Omental fat pad (tissue), 3 donors: ENCODE measurements at regions not wholly inside any gene's neighbourhood (a gene's known extent, or its start where the extent isn't known, plus 50 kb on each side); places are given as distances from the start of the nearest gene placed in this dataset.

Experiments
- ATAC-seq: fragments of 150-250 bp; one replicate; pipeline ENCODE4 v1.9.1; 2016; ENCODE audit warnings: mild to moderate bottlenecking, moderate library complexity; ENCODE audit not compliant: low FRiP score
- DNase-seq: peaks from one replicate; pipeline ENCODE4 v3.0.0-alpha.2; 2019; ENCODE audit warnings: low spot score
- CTCF ChIP-seq, 3 donors: fragments of 450-650 bp; IDR thresholded peaks; one replicate each; pipeline ENCODE4 v1.5.1; 2016 to 2017; ENCODE audit warnings: antibody characterized with exemption in 3 of 3, mild to moderate bottlenecking in 3 of 3, moderate library complexity in 2 of 3

- no peak for ATAC-seq
- TF ChIP-seq CTCF (IDR thresholded peaks at IDR 0.05), result no peak
- no peak for DNase-seq
Measured at GRCh38 chr2:223155956-223156355, 104.0 kb downstream of the KCNE4 start.

GRCh38 chr2:223161873-223162458, 110.0 kb downstream of the KCNE4 start:
- no peak for TF ChIP-seq CTCF (IDR thresholded peaks at IDR 0.05)
- DNase-seq (no peak), ATAC-seq (no peak)

GRCh38 chr2:223165423-223166214, 113.6 kb downstream of the KCNE4 start:
- DNase-seq, result no peak
- ATAC-seq, result no peak
- no peak for TF ChIP-seq CTCF (IDR thresholded peaks at IDR 0.05)

GRCh38 chr2:223166215-223166493, 114.2 kb downstream of the KCNE4 start:
- no peak for ATAC-seq
- DNase-seq, result no peak
- TF ChIP-seq CTCF (IDR thresholded peaks at IDR 0.05), result no peak

- ATAC-seq (no peak), DNase-seq (no peak)
- no peak for TF ChIP-seq CTCF (IDR thresholded peaks at IDR 0.05)
Measured at GRCh38 chr2:223166983-223167650, 115.1 kb downstream of the KCNE4 start.

GRCh38 chr2:223169830-223170605, 118.0 kb downstream of the KCNE4 start:
- no peak for TF ChIP-seq CTCF (IDR thresholded peaks at IDR 0.05)
- DNase-seq, result no peak

More at GRCh38 chr2:223169830-223170605, 118.0 kb downstream of the KCNE4 start:
- no peak for ATAC-seq
